ENCODE measurements at regions not wholly inside any gene's neighbourhood (a gene's known extent, or its start where the extent isn't known, plus 50 kb on each side); places are given as distances from the start of the nearest gene placed in this dataset.

GRCh38 chr4:66351761-66352160 lies 681.5 kb upstream of the EPHA5 start:
- Histone ChIP-seq H2AFZ (ENCODE audit: low read depth, low read length) (no peak overlapping the region), H3K4me3 (replicated peaks in 1 of 3; ENCODE audit: insufficient read depth in 1 of 3, low read depth in 1 of 3, low read length in 3 of 3) (no peak overlapping the region), H3K4me2 (ENCODE audit: insufficient read depth, low read length) (no peak overlapping the region), H3K36me3 (ENCODE audit: control insufficient read depth in 2 of 2, extremely low read depth in 1 of 2, insufficient read depth in 2 of 2, low read length in 2 of 2) (no peaks in the 10 kb centered on the region), H3K9me1 (replicated peaks; ENCODE audit: control insufficient read depth, extremely low read depth, insufficient read depth, low read length) (no peaks in the 10 kb centered on the region), H3K9me3 (replicated peaks; ENCODE audit: control insufficient read depth, insufficient read depth, low read length) (no peaks in the 10 kb centered on the region), H3K79me2 (ENCODE audit: control insufficient read depth, insufficient read depth, low read length) (no peaks in the 10 kb centered on the region), H3K9ac (replicated peaks; ENCODE audit: extremely low read depth, insufficient read depth, low read length) (no peak overlapping the region), H3K27ac (ENCODE audit: insufficient read depth, low read depth, low read length) (no peak overlapping the region), H3K27me3 (ENCODE audit: control insufficient read depth in 2 of 2, insufficient read depth in 2 of 2, low read length in 2 of 2) (no peaks in the 10 kb centered on the region), H4K20me1 (replicated peaks; ENCODE audit: control insufficient read depth, extremely low read depth, insufficient read depth, low read length) (no peaks in the 10 kb centered on the region), H3K4me1 (ENCODE audit: control insufficient read depth, extremely low read depth, insufficient read depth, low read length) (no peaks in the 10 kb centered on the region)
- no peak for DNase-seq (ENCODE audit: low read depth, low spot score)
- TF ChIP-seq EZH2 (IDR thresholded peaks at IDR 0.05; ENCODE audit: borderline replicate concordance, low read depth, low read length, severe bottlenecking) (no peak), MYC (IDR thresholded peaks at IDR 0.05; ENCODE audit: low read depth, low read length) (no peak), MAX (IDR thresholded peaks at IDR 0.05; ENCODE audit: insufficient read depth, insufficient read length) (no peak), FOS (IDR thresholded peaks at IDR 0.05; ENCODE audit: borderline replicate concordance, insufficient read depth, low read length) (no peak), CTCF (IDR thresholded peaks at IDR 0.05; ENCODE audit: extremely low read depth in 1 of 2, insufficient read depth in 1 of 2, low read depth in 1 of 2, low read length in 2 of 2) (no peak), POLR2A (IDR thresholded peaks at IDR 0.05; ENCODE audit: low read depth, low read length) (no peak), JUN (IDR thresholded peaks at IDR 0.05; ENCODE audit: borderline replicate concordance, insufficient read depth, insufficient read length, low read depth) (no peak), POLR2AphosphoS5 (IDR thresholded peaks at IDR 0.05; ENCODE audit: insufficient read depth, low read depth, low read length) (no peak), GATA2 (IDR thresholded peaks at IDR 0.05; ENCODE audit: insufficient read depth, insufficient read length, low read depth, low read length) (no peak)
- intact Hi-C loops (cut with micrococcal nuclease) = no loop called here
- FAIRE-seq = no peak
- BruUV-seq (replicated peaks) = no TSS peak
- dilution Hi-C loops (cut with MboI; ENCODE audit: extremely low pct_ligation_motif_present, low sequenced_read_pairs) = no loop called here
- ChIA-PET POLR2A (no interaction called here), CTCF (no interaction called here)

Data from endothelial cell of umbilical vein (primary cell).